CD14-positive monocyte (primary cell): ENCODE measurements at regions not wholly inside any gene's neighbourhood (a gene's known extent, or its start where the extent isn't known, plus 50 kb on each side); places are given as distances from the start of the nearest gene placed in this dataset.

ENCODE experiments used
- DNase-seq, 3 donors: peaks; one replicate each; pipeline ENCODE4 v3.0.0-alpha.2; 2011 to 2022
- H2AFZ ChIP-seq: 2 replicates; pipeline ENCODE4 v1.6.0; 2012; ENCODE audit warnings: mild to moderate bottlenecking, low read depth, low read length, inconsistent platforms; ENCODE audit not compliant: insufficient read depth, poor library complexity, severe bottlenecking
- H3K27ac ChIP-seq, 2 donors: 1 replicate in 1 of 2; 2 replicates in 1 of 2; pipeline ENCODE4 v1.5.1; 2012 to 2013; ENCODE audit warnings: low read length in 2 of 2, control low read depth in 1 of 2, inconsistent platforms in 1 of 2, low read depth in 1 of 2, mild to moderate bottlenecking in 1 of 2
- H3K27me3 ChIP-seq, 2 donors: one replicate each; pipeline versions ENCODE4 v1.6.0 to v1.6.1; 2011 to 2013; ENCODE audit warnings: low read length in 2 of 2; ENCODE audit not compliant: control insufficient read depth in 2 of 2, insufficient read depth in 2 of 2
- H3K36me3 ChIP-seq, 2 donors: replicated peaks in 1 of 2; 1 replicate in 1 of 2; 2 replicates in 1 of 2; pipeline versions ENCODE4 v1.5.1 to v1.6.1; 2012 to 2013; ENCODE audit warnings: low read length in 2 of 2, control low read depth in 1 of 2, inconsistent platforms in 1 of 2, mild to moderate bottlenecking in 1 of 2; ENCODE audit not compliant: insufficient read depth in 2 of 2, control insufficient read depth in 1 of 2
- H3K4me1 ChIP-seq, 2 donors: 1 replicate in 1 of 2; 2 replicates in 1 of 2; pipeline versions ENCODE4 v1.5.1 to v1.6.1; 2012 to 2013; ENCODE audit warnings: low read length in 2 of 2, control low read depth in 1 of 2, inconsistent platforms in 1 of 2, mild to moderate bottlenecking in 1 of 2, moderate library complexity in 1 of 2; ENCODE audit not compliant: insufficient read depth in 2 of 2, control insufficient read depth in 1 of 2
- H3K4me2 ChIP-seq: replicated peaks from 2 replicates; pipeline ENCODE3; 2012; ENCODE audit warnings: low read length, moderate library complexity, mild to moderate bottlenecking; ENCODE audit not compliant: poor library complexity, severe bottlenecking; ENCODE audit errors: extremely low read depth
- H3K4me3 ChIP-seq, 3 experiments: fragments of 200-600 bp in 1 of 3; sonication (generic) in 1 of 3; replicated peaks in 1 of 3; 1 replicate in 2 of 3; 2 replicates in 1 of 3; pipeline ENCODE4 v1.5.1; 2011 to 2013; ENCODE audit warnings: low read length in 3 of 3, mild to moderate bottlenecking in 3 of 3, control low read depth in 2 of 3, low read depth in 2 of 3, inconsistent platforms in 1 of 3, moderate library complexity in 1 of 3
- H3K79me2 ChIP-seq: 2 replicates; pipeline ENCODE4 v1.6.0; 2012; ENCODE audit warnings: mild to moderate bottlenecking, control low read depth, inconsistent platforms, low read length, moderate library complexity; ENCODE audit not compliant: insufficient read depth
- H3K9ac ChIP-seq: 2 replicates; pipeline ENCODE4 v1.6.0; 2017; ENCODE audit warnings: low read length, mild to moderate bottlenecking; ENCODE audit not compliant: insufficient read depth, poor library complexity, severe bottlenecking
- H3K9me3 ChIP-seq, 2 donors: replicated peaks in 1 of 2; 1 replicate in 1 of 2; 2 replicates in 1 of 2; pipeline versions ENCODE4 v1.5.1 to v1.6.1; 2012 to 2013; ENCODE audit warnings: low read length in 2 of 2, control low read depth in 1 of 2; ENCODE audit not compliant: control insufficient read depth in 1 of 2, insufficient read depth in 1 of 2
- H4K20me1 ChIP-seq: 2 replicates; pipeline ENCODE4 v1.6.0; 2012; ENCODE audit warnings: mild to moderate bottlenecking, low read length, control low read depth, moderate library complexity; ENCODE audit not compliant: insufficient read depth
- H3K27ac Mint-ChIP-seq, 7 donors: one replicate each; pipeline ENCODE4 v1.8.0; 2020; ENCODE audit warnings: mild to moderate bottlenecking in 7 of 7, mixed read lengths in 7 of 7, moderate library complexity in 6 of 7, inconsistent platforms in 2 of 7
- H3K27me3 Mint-ChIP-seq, 3 donors: one replicate each; pipeline ENCODE4 v1.8.0; 2021 to 2022; ENCODE audit warnings: low read depth in 3 of 3, mild to moderate bottlenecking in 3 of 3, mixed read lengths in 3 of 3, moderate library complexity in 3 of 3, inconsistent platforms in 1 of 3
- H3K36me3 Mint-ChIP-seq, 2 donors: one replicate each; pipeline ENCODE4 v1.8.0; 2020; ENCODE audit warnings: mixed read lengths in 2 of 2, inconsistent platforms in 1 of 2, mild to moderate bottlenecking in 1 of 2
- H3K4me1 Mint-ChIP-seq: one replicate; pipeline ENCODE4 v1.8.0; 2020; ENCODE audit warnings: mild to moderate bottlenecking, mixed read lengths
- H3K4me3 Mint-ChIP-seq, 2 donors: one replicate each; pipeline ENCODE4 v1.8.0; 2020; ENCODE audit warnings: mild to moderate bottlenecking in 2 of 2, mixed read lengths in 2 of 2, moderate library complexity in 1 of 2
- H3K9me3 Mint-ChIP-seq, 7 donors: one replicate each; pipeline ENCODE4 v1.8.0; 2020 to 2022; ENCODE audit warnings: mixed read lengths in 7 of 7, mild to moderate bottlenecking in 6 of 7, moderate library complexity in 6 of 7, inconsistent platforms in 2 of 7
- WGBS: methylation state at CpG from one replicate; pipeline ENCODE4 v1.1.5; 2013; ENCODE audit warnings: missing lambda C conversion rate; ENCODE audit not compliant: insufficient coverage; 5-methylcytosine and 5-hydroxymethylcytosine counted together
- intact Hi-C, 2 donors: fragments of 100-400 bp; cut with micrococcal nuclease; formaldehyde crosslinking; loops; one replicate each; pipeline versions ENCODE4 v1.15.0 to v1.15.1; 2023
- TF ChIP-seq, protein P1 (sequence below): fragments of 200-600 bp; IDR thresholded peaks from one replicate; pipeline ENCODE4 v1.8.0; 2022; ENCODE audit warnings: antibody characterized with exemption, mild to moderate bottlenecking

DNA sequence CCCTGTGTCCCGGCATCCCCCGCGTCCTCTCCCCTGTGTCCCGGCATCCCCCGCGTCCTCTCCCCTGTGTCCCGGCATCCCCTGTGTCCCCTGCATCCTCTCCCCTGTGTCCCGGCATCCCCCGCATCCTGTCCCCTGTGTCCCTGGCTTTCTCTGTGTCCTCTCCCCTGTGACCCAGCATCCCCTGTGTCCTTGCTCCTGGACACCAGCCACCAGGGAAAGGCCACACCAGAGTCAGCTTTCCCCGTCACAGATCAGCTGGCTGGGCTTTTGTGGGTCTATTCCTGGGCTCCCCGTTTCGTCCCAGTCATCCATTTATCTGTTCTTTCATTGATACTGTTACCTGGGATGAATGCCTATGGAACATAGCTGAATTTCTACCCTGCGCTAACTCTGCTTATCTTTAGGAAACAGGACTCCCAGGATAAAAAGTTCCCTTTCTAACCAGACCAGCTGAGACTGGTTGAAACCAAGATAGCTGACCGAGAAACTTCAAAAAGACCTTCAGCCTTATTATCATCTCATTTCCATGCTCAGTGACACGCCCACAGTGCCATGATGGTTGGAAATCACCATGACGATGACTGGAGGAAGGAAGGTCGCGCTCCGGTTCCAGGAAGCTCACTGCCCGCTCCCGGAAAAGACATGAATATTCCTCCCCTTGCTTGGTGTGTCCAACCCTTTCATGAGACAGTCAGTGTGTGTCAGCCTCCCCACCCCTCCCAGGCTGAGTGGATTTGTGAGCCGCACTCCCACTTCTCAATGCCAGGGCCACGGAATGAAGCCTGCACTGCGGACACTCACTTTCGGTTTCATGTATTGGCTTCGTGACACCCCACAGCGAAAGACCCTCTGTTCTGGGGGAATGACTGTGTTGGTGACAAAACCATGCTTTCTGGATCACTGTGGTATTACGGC is 276.4 kb upstream of the SFSWAP start:
- no peak overlapping the region for H3K9ac ChIP-seq
- WGBS: 63% methylated on average over 18 of the region's 28 CpGs
- no peak for DNase-seq
- no peak overlapping the region for H3K4me3 ChIP-seq
- no peaks in the 10 kb centered on the region for H4K20me1 ChIP-seq
- peaks cover 4 to 20% of the 10 kb centered on the region in 2 donors for H3K27me3 ChIP-seq
- no peak overlapping the region for H2AFZ ChIP-seq
- no peaks in the 10 kb centered on the region for H3K4me1 ChIP-seq
- no peaks in the 10 kb centered on the region for H3K36me3 ChIP-seq
- no peak overlapping the region for H3K27ac Mint-ChIP-seq
- peaks cover 0 to 6% of the 10 kb centered on the region in 2 donors for H3K9me3 ChIP-seq
- no peaks in the 10 kb centered on the region for H3K79me2 ChIP-seq
- intact Hi-C loops: no loop called here
- H3K4me2 ChIP-seq: no peak overlapping the region
- H3K36me3 Mint-ChIP-seq: no peaks in the 10 kb centered on the region
- peaks cover 0 to 8% (median 2%) of the 10 kb centered on the region in 7 donors for H3K9me3 Mint-ChIP-seq
- peaks cover 22 to 42% (median 25%) of the 10 kb centered on the region in 3 donors for H3K27me3 Mint-ChIP-seq
- peak overlapping the region in 1 of 2 donors; percentile 39 for H3K4me3 Mint-ChIP-seq
- TF ChIP-seq, protein P1, sequence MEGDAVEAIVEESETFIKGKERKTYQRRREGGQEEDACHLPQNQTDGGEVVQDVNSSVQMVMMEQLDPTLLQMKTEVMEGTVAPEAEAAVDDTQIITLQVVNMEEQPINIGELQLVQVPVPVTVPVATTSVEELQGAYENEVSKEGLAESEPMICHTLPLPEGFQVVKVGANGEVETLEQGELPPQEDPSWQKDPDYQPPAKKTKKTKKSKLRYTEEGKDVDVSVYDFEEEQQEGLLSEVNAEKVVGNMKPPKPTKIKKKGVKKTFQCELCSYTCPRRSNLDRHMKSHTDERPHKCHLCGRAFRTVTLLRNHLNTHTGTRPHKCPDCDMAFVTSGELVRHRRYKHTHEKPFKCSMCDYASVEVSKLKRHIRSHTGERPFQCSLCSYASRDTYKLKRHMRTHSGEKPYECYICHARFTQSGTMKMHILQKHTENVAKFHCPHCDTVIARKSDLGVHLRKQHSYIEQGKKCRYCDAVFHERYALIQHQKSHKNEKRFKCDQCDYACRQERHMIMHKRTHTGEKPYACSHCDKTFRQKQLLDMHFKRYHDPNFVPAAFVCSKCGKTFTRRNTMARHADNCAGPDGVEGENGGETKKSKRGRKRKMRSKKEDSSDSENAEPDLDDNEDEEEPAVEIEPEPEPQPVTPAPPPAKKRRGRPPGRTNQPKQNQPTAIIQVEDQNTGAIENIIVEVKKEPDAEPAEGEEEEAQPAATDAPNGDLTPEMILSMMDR: no peak
- H3K27ac ChIP-seq: no peak overlapping the region
- H3K4me1 Mint-ChIP-seq: peaks cover 2% of the 10 kb centered on the region

DNA sequence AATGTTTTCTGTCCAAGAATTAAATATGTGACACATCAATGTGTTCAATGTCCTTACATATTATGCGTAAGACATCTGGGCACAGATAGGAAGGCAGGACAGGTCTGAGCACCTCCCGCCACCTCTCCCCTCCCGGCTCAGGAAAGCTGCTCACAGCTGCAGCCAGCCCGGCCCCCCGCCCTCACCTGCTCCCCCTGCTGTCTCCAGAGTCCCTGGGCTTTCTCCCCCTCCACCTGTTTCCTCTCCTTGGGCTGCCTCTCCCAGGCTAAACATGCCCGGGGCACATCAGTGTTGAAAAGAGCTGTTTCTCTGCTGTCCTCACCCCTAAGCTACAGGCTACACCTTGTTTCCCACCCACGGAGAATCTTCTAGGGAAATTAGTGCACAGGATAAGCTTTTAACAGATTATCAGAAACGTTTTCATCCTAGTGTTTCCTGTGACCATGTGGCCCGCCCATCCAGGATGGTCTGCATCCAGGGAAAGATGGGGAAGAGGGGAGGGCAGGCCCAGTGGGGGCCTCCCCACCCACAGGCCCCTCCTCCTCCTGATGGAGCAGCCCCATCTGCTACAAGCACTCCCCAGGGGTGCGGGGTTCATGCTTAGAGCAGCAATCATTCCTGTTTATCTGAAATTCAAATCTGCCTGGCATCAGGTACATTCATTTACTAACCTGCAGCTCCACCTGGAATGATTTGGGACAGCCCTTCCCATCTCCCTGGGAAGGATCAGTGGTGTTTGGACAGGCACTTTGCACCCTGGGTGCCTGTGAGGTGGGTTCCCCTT is 273.8 kb upstream of the SFSWAP start:
- Histone ChIP-seq H3K27ac (no peak overlapping the region), H3K9me3 (no peaks in the 10 kb centered on the region), H3K9ac (no peak overlapping the region), H3K79me2 (no peaks in the 10 kb centered on the region), H4K20me1 (no peaks in the 10 kb centered on the region), H3K27me3 (peaks cover 4 to 19% of the 10 kb centered on the region in 2 donors), H3K4me3 (no peak overlapping the region), H3K36me3 (no peaks in the 10 kb centered on the region), H2AFZ (no peak overlapping the region), H3K4me2 (no peak overlapping the region), H3K4me1 (no peaks in the 10 kb centered on the region)
- Mint-ChIP-seq H3K27ac (no peak overlapping the region), H3K4me3 (no peak overlapping the region), H3K4me1 (peaks cover 2% of the 10 kb centered on the region), H3K9me3 (peaks cover 0 to 9% (median 2%) of the 10 kb centered on the region in 7 donors), H3K36me3 (no peaks in the 10 kb centered on the region), H3K27me3 (peaks cover 20 to 32% (median 21%) of the 10 kb centered on the region in 3 donors)
- no peak for DNase-seq
- 13% methylated on average over 4 of the region's 10 CpGs for WGBS
- intact Hi-C loops: no loop called here
- TF ChIP-seq, protein P1: no peak
